PC-3 (cell line): ENCODE measurements at regions not wholly inside any gene's neighbourhood (a gene's known extent, or its start where the extent isn't known, plus 50 kb on each side); places are given as distances from the start of the nearest gene placed in this dataset.

Source experiments
- CTCF ChIP-seq: fragments of 300-600 bp; sonication (generic); conservative IDR thresholded peaks from 2 replicates; pipeline ENCODE4 v1.5.1; 2017; ENCODE audit warnings: antibody characterized with exemption, low read depth, mild to moderate bottlenecking, low read length
- EZH2phosphoT487 ChIP-seq: fragments of 300-600 bp; sonication (generic); IDR thresholded peaks from 2 replicates; pipeline ENCODE4 v1.6.1; 2018; ENCODE audit warnings: mild to moderate bottlenecking, antibody characterized with exemption, low read length, borderline replicate concordance

- TF ChIP-seq CTCF (no peak), EZH2phosphoT487 (no peak)
Observed at GRCh38 chr5:171640480-171640879, 145.1 kb upstream of the SMIM23 start.
